AG08396 (cell line): ENCODE measurements at regions not wholly inside any gene's neighbourhood (a gene's known extent, or its start where the extent isn't known, plus 50 kb on each side); places are given as distances from the start of the nearest gene placed in this dataset.
A peak's percentile ranks its signal among the peaks of the same experiment; 100 is the strongest.

Experiments
- DNase-seq: peaks from one replicate; pipeline ENCODE4 v3.0.0; 2012; ENCODE audit warnings: low spot score, mixed read lengths

DNA sequence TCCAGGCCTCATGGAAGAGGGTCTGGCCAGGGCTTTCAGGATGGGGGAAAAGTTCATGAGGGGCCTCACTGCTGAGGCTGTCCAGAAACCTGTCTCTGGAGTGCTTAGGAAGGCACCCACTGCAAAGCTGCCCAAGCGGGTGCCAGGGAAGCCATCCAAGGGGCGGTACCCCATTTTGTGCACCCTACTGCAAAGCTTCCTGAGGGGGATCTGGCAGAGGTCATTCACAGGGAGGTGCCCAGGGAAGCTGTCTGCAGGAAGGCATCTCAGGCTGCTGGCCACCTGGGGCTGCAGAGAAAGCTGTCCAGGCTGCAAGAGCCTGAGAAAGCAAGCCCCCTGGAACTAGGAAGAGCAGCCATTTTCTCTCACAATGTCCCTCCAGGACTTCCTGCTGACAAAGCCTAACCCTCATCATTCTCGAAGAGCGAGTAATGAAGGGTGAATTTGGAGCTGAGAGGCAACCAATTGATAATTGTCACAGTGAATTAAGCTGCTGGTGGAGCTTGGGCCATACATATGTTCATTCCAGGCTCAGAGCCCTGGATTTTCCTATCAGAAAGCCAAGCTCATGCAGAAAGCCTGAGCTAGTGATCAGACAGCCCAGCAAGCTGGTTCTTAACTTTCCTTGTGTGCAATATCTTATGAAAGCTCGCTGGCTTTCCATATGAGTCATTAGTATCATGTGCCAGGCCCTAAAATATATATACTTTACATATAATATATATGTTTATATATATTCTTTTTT, 62.2 kb upstream of the SLC22A16 start:
- DNase-seq = no peak

DNA sequence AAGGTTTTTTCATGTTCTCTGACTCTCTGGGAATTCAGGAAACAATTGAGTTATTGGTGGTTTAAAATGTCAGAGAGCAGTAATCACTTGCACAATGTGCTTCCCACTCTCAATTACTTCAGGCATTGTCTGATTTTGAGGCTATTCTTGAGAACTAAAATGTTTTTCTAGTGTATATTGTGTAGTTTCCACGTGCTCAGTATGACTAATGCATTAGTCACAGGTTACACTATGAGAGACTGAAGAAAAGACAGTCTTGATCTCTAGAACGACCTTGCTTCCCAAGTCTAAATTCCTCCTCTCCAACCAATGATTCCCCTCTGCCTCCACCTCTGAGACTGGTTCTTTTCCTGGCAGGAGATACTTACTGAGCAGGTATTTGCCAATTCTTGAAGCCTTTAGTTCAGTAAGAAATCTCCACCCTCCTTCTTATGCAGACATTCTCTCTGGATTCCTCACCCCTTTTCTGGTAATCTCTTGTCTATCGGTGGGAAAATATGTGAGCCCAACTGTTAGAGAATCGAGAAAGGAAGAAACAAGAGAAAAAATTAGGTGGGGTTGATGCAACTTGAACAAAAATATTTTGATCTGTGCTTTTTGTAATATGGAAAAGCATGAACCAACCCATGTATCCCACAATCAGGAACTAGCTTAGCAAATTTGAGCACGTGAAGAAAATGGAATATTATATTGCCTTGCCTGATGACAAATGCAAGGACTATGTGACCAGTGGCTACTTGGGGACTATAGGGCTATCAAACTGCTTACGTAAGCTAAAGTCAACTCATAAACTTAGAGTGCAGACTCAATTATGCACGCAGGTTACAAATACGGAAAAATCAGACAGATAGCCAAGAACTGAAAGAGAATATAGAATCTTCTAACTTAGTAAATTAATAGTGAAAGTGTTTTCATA, 61.1 kb upstream of the SLC22A16 start:
- DNase-seq = peak; percentile 61

DNA sequence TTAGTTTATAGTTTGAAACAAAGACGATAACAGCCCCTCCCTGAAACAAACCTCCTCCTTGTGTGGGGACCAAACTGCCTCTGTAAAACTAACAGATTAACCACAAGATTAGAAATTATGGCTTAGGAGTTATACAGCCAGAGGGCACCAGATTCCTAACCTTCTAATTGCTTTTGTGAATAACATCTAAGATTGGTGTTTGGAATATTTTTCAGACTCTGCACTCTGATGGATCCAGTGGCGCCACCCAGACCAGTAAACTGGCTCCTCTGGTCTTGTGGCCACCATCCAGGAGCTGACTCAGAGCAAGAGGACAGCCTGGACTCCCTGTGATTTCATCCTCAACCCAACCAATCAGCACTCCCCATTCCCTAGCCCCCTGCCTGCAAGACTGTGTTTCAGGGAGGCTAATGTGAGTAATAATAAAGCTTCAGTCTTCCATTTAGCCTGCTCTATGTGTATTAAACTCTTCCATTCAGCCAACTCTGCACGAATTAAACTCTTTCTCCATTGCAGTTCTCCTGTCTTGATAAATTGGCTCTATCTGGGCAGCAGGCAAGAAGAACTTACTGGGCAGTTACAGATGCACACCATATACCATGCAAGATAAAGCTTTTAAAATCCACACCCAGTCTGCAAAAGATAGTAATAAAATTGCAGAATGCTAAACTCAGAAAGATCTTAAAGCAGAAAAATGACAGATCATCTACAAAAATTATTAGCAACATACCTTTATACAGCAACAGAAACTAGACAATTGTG, 58.5 kb upstream of the SLC22A16 start:
- DNase-seq = peak; percentile 59

DNA sequence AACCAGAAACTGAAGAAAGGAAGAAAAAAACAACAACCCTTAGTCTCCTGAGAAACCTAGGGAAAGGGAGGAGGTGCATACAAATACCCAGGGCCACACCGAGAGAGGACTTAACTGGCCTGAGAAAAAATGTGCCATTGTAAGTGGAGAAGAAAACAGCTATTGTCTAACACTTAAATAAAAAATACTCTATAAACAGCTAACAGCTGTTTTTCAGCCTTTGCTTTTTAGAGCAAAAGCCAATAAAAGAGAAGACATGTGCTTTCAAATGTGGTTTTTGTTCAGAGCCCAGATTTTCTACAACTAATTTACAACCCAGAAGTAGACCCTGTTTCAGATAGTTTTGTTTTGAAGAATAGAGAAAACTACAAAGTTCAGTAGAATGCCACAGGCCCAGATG, 56.0 kb upstream of the SLC22A16 start:
- no peak for DNase-seq

DNA sequence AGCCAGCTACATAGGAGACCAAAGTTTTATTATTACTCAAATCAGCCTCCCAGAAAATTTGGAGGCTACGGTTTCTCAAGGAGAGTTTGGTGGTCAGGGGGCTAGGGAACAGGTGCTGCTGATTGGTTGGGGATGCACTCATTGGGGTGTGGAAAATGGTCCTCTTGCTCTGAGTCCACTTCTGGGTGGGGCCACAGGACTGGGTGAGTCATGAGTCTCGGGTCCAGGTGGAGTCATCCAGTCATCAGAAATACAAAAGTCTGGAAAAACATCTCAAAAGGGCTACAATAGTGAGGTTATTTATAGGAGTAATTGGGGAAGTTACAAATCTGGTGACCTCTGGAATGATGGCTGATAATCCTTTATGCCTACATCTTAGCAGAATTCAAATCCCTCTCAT, 54.3 kb upstream of the SLC22A16 start:
- DNase-seq = no peak

DNA sequence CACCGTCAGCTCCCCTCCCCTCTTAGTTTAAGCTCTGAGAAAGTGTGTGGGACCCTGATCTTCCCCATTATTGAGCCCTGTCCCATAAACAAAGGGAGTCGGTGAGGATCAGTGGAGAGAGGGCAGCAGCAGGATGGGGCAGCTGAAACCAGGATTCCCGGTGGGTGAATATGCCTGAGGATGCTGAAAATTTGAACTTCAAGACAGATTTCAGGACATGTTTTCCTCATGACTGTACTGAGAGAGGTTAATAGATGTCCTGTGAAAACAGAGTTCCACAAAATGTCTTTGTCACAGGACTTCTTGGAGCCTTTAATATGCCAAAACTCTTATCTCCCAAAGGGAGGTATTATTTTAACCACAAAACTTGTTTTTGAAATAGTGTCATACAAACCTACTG, 53.5 kb upstream of the SLC22A16 start:
- no peak for DNase-seq

DNA sequence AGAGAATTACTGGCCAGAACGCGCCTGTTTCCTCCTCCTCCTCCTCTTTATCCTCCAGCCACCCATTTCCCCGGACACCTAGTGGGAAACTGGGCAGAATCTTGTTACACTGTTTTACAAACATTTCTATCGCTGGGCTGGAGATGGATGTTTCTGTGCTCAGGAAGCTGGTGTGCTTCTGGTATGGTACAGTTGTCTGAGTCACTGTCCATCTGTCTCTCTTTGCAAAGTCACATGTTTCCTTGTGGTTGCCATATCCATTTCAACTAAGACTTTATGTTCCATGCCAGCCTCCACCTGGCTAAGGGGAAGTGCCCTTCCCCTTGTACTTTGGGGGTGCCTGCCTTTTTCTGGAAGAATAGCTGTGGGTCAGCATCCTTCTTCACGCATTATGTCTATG, 52.9 kb upstream of the SLC22A16 start:
- DNase-seq = no peak

DNA sequence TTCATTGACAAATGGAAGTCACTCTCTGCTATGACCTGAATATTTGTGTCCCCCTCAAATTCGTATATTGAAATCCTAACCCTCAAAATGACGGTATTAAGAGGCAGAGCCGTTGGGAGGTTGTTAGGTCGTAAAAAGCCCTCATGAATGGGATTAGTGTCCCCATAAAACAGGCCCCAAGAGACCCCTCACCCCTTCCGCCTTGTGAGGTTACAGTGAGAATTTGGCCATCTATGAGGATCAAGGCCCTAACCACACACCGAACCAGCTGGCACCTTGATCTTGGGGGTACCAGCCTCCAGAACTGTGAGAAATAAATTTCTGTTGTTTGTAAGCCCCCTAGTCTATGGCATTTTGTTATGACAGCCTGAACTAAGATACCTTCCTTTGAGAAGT, 52.5 kb upstream of the SLC22A16 start:
- DNase-seq = no peak

DNA sequence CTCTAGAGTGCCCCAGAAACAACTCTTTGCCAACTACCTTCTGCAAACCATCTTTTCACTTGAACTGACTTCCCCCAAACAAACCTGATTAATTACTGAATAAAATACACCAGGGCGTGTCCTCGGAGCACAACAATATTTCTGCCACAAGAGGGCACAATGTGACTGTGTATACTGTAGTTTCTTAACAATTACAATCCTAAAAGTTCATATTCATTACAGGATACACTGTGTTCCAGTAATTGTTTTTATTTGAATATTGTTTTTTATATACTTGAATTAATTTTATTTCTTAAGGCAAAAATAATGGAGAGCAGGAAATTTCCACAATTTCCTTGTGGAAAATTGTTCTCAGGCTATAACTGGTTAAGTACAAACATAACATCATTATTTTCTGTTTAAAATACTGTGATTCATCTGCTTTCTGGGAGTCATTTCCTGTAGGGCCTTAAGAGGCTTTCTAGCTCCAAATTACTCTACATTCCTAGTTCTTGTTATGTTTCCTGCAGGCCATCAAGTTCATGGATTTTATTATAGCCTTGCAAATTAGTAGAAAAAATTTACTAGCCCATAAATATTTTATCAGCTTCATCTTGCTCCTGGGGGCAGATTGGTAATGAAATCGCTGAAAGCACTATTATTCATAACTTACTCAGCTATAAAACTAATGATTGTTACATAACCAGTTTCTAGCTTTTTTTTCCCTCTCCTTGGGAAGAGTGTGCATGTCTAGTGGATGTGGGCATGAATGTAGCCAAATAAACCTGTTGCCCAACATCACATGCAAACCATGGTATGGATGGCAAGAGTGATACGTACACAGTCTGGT, 51.9 kb upstream of the SLC22A16 start:
- DNase-seq = peak; percentile 46

DNA sequence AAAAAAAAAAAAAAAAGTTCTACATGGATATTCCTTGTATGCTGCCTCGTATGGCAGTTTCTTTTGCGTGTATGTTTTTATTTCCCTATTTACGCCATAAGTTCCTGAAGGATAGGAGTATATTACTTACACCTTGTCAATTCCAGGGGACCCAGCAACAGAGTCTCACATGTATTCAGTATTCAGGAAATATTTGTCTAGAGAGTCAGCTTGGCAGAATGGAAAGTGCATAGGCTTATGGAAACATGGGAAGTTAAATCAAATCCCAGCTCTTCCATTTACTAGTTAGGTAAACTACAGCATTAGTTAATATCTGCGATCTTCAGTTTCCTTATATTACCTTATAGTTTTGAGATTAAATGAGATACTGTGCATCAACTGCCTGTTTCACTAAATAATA, 51.1 kb upstream of the SLC22A16 start:
- DNase-seq = no peak

DNA sequence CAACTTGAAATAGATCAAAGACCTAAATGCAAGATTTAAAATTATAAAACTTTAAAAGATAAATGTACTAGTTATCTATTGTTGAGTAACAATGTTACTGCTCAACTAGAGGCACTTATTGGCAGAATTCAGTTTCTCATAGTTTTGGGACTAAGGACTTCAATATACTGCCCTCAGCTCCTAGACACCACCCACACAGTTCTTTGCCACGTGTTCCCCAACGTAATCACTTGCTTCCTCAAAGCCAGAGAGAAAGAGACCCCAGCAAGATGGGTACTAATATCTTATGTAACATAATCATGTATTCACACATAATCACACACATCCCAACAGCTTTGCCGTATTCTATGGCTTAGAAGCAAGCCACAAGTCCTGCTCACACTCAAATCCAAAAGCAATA, 50.3 kb upstream of the SLC22A16 start:
- no peak for DNase-seq
